GM18909 (cell line): ENCODE measurements at regions not wholly inside any gene's neighbourhood (a gene's known extent, or its start where the extent isn't known, plus 50 kb on each side); places are given as distances from the start of the nearest gene placed in this dataset.

Source experiments
- ATAC-seq: cut with Tn5 transposase; IDR thresholded peaks from one replicate; pipeline ENCODE4 v1.9.1; 2021; ENCODE audit warnings: mild to moderate bottlenecking; ENCODE audit not compliant: unreplicated experiment, poor library complexity

DNA sequence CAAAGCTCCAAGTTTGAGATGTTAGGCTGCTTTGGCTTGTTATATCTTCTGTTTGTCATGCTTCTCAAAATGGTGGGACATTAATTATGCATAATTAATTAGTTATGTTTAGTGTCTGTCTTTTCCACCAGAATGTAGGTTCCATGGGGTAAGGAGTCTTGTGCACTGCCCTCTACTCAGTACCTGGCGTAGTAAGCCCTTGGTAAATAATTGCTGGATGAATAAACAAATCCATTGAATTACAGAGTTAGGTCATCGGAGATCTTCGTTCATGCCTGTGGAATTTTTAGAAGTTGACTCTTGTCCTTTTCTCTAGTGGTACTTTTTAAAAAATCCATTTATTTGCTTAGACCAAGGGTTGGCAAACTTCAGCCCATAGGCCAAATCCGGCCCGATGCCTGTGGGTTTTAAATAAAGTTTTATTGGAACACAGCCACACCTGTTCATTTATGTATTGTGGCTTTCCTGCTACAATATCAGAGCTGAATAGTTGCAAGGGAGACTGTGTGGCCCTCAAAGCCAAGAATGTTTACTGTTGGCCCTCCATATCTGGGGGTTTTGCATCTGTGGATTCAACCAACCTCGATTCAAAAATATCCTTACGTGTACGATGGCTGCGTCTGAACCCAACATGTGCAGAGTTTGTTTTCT is 524.8 kb upstream of the EEF2KMT start:
- no peak for ATAC-seq

DNA sequence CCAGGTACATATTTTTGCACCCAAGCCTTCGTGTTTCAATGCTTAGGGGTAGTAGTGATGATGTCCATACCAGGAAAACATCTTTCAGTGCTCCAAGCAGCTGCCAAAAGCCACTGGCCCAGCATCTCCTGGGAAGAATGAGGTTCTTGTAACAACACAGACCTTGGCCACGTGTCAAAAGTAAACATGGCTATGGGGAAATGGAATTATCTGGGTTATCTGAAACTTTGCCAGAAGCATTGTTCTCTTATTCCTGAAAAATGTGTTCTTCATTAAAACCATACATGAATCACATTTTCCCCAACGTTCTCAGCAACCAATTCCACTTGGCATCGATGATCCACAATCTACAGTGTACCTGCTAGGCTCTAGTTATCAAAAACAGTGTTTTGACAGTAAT is 524.2 kb upstream of the EEF2KMT start:
- ATAC-seq = no peak

DNA sequence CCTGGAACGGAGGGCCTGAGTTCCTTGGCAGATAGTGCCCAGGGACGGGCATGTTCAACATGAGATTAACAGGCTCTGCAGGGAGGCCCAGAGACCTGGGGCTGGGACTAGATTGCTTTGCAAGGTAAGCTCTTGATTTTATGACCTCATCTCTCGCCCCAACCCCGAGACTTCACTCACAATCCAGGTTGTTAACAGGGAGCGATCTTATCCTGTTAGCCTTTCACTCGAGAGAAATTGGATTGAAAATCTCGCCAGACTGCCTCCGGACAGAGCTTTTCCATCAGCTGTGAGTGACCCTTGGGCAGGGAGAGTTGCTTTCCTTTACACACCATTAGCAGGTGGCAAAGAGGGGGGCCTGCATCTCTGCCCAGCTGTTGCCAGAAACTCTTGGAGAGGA is 521.7 kb upstream of the EEF2KMT start:
- no peak for ATAC-seq

DNA sequence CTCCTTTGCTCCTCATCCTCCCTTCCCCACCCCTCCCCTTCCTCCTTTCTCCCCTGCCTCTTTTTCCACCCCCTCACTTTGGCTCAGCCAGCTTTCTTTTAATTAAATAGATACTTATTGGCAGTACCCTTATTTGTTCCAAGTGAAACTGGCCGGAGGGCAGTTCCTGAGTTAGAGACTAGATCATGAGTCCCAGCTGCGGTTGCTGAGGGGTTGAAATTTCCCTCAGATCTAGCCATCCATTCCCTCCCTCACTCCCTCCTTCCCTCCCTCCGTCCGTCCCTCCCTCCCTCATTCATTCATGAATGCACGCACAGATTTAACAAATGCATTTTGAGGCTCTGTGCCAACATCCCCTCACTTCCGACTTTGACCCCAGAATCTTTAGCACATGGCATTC is 519.2 kb upstream of the EEF2KMT start:
- no peak for ATAC-seq

DNA sequence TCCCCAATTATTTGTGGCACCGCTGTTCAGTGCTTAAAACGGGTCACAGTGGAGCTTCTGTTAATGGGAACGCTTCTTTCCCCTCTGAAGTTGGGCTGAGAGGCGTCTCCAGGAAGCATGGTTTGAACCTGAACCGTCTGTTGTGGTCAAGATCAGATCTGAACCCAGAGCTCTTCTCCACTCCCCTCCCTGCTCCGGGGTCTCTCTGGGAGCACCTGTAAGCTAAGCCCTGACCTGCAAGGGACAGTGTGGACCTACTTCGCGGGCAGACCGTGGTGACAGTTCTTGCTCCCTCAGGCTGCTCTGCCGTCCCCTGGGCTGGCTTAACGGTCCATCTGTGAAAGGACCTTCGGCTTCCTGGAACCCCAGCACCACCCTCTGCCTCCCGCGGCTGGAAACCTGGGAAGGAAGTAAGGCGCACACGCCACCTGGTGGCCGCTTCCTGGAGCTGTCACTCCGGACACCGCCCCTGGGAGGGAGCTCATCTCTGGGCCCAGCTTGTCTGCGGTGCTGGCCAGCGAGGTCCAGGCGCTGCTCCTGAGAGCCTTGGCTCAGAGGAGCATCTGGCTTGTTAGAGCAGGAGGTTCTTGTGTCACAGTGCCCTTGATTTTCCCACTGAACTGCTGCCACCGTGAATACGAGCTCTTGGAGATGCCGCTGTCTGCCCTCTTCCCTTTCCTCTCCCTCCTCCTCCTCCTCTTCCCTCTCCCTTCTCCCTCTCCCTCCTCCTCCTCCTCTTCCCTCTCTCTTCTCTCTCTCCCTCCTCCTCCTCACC is 518.5 kb upstream of the EEF2KMT start:
- ATAC-seq = peak; percentile 65

DNA sequence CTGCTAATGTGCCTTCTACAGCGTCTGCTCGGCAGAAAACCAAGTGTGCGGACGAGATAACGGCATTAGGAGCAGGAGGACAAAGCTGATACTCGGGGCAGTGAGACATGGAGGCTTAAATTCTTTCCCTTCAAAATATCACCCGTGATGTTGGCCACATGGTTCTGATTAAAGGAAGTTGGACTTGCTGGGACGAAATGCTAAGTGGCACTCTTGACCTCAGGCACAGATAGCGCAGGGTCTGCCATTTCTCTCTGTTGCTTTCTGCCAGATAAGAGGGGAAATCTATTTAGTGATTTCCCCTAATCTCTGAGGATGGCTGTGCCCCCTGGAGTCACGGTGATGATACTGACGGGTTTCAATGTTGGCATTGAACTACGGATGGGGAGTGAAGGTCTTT is 509.6 kb upstream of the EEF2KMT start:
- ATAC-seq = no peak

DNA sequence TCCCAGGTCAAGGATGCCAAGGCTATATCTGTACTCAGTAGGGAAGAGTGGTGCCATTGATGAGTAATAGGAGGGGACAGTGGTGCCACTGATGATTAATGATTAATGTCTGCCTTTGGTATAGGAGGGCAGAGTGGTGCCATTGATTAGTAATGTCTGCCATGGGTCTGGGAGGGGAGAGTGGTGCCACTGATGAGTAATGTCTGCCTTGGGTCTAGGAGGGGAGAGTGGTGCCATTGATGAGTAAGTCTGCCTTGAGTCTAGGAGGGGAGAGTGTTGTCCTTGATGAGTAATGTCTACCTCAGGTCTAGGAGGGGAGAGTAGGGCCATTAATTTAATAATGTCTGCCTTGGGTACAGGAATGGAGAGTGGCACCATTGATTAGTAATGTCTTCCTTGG is 507.8 kb upstream of the EEF2KMT start:
- no peak for ATAC-seq

DNA sequence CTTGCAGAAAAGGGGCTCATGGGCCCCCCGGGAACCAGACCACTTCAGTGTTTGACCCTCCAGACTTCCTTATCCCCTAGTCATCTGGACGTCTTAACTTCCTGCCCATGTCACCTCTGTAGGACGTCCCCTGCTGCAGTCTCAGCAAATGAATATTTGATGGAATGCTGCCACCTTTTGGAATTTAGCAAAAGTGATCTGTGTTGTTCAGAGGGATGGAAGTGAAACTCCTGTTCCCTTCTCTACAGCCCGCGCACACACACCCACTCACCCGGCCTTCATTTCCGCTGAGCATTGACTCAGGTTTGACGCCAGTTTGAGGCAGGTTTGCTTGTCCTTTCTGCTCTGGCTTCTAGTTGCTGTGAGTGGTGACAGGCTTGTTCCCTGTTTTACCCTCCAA is 507.2 kb upstream of the EEF2KMT start:
- no peak for ATAC-seq

DNA sequence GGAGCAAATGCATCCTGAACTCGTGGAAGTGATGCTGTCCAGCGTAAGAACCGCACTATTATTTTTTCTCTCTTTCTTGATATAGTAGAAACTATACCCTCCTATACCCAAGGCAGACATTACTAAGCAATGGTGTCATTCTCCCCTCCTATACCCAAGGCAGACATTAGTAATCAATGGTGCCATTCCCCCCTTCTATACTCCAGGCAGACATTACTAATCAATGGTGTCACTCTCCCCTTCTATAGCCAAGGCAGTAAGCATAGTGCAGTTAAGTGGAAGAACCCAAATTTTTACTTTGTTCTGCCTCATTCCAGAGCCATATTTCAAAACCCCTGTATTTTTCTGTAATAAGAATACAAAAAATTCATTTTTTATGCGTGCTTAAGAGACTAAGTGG is 506.2 kb upstream of the EEF2KMT start:
- no peak for ATAC-seq

DNA sequence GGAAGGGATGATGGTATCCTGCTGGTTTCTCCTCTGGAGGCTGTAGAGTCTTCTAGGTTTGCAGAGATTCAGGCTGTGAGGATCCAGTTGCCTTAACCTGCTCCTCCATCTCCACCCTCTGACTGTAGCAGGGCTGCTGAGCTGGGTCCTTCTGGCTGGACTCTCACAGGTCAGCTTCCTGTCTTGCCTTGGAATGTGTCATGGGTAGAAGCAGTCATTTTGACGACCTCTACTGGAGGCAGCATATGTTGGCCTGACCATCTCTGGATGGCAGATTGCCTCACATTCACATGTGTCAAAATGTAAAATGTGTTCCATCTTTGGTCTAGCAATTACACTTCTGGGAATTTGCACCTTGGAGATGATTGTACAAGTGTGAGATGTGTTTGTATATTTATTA is 504.4 kb upstream of the EEF2KMT start:
- ATAC-seq = no peak

DNA sequence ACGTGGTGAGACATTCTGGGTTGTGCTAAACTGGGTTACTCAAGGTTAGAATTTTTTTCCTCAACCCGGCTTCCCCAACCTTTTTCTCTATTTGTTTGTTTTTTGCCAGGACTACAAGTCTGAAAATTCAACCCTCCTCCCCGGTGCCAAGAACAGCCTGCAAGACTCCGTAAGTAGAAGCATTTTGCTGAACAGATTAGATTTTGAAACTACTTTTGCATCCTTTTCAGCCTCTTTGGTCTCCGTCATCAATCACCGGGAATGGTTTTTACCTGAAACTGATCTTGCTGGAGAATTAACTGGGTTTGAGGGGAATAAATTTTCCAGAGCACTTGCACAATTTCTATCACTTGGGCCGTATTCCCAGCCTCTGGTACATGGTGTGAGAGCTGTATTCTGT is 501.2 kb upstream of the EEF2KMT start:
- ATAC-seq = no peak

DNA sequence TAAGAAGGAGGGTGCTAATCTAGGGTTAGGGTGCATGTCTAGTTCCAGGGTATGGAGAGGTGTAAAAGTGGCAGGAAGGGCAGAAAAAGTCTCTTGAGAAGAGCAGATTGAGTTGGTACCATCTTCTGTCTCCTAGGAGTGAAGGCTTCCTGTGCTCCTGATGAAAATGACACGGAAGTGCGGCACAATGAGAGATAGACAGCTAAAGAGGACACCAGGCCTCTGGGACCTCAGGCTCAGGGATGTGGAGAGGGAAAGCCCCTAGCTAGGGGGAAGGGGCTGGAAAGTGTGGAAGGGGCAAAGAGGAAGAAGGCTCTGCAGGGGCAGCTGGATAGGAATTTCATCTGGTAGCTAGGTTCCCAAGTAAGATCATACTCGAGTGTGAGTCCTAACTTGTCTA is 498.3 kb upstream of the EEF2KMT start:
- ATAC-seq = no peak

DNA sequence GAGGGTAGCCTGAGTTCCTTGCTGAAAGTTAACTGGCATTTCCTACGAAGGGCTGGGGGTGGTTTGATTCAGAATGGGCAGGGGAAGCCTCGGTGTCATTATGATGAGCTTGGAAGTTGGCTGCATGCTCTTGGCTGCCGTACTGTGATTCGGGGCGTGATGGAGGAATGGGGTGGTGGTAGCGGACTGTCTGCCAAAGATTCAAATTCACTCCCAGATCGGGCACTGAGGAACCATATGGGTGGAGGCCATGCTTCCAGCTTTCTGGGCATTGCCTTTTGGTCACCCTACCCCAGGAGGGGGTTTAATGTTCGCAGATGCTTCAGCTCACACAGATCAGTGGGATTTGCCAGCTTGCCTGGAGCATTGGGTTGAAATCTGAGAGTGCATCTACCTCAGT is 492.8 kb upstream of the EEF2KMT start:
- ATAC-seq = no peak

DNA sequence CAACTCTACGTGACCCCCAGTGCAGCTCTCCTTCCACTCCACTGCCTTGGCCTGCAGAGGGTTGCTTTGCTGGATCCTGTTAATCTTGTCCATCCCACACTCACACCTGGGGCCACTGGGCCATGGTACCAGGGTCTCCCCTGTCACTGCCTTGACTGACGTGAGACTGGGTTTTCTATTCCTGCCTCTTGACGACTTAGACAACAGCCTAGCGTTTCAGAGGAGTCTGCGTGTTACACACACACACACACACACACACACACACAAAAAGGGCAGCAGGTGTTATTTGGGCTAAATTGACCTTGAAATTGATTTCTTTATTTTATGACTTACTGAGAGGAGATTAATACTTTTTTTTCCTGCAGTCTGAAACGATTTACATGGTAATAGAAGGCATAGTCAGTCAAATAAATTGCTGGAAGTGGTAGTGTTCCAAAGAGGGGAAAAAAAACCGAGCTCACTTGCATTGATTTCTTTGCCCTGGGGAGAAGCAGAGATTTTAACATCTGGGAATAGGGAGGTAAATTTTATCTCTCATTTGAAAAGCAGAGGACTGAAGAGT is 492.3 kb upstream of the EEF2KMT start:
- no peak for ATAC-seq

DNA sequence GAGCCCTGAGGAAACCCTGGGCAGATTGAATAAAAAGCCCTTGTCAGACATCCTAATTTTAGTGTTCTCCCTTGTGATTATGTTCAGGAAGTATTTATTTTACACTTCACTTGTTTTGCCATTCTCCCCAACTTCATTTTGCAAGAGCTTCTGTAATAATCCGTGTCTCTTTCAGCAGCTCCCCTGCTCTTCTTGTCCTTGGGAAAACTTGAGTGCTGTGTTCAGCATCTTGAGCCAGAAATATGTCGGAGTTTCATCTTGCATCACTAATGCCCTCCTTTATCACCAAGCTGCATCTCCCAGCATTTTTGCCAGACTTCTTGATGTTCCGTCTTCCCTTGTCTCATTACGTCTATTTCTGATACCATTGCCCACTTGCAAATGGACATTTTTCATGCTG is 486.5 kb upstream of the EEF2KMT start:
- ATAC-seq = no peak

DNA sequence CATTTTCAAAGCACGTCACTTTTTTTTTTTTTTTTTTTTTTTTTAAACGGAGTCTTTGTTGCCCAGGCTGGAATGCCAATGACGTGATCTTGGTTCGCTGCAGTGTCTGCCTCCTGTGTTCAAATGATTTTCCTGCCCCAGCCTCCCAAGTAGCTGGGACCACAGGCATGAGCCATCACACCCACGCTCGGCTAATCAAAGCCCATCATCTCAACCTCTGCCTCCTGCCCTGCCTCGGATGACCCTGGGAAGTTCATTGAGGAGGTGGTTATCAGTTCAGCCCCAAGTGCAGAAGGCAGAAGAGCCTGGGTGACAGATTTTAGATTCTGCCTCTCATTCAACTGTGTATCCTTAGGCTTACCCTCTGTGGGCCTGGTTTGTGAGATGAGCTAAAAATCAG is 484.9 kb upstream of the EEF2KMT start:
- ATAC-seq = no peak

DNA sequence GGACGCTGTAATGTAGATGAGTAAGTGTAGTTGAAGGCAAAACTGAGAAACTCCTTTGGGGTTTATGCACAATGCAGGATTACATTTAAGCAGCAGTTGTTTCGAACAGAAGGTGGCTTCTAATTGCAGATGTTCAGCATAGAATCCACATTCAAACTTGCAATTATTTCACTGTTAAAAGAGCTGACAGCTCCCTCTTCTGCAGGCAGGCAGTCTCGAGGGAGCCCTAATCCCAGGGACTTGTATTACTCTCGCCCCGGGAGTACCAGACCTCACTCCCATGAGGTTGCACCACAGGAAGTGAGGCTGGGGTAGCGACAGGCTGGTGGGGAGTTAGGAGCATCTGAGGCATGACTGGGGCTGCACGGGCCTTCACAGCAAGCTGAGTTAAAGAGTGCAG is 484.3 kb upstream of the EEF2KMT start:
- no peak for ATAC-seq

DNA sequence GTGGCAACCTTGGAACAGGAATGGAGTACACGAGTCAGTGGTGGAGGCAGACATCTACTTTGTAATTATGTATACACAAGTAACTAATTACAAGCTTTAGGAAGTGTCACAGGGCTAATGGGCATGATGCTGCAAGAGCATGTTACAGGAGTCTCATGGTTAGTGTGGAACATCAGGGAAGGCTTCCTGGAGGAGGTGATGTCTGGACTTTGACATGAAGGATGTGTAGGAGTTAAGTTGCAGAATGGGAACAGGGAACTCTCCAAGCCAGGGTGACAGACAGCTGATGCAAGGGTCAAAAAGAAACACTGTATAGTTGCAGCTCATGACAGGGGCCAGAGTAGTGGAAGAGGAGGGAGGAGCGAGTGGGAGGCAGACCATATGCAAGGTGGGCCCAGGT is 483.8 kb upstream of the EEF2KMT start:
- no peak for ATAC-seq

DNA sequence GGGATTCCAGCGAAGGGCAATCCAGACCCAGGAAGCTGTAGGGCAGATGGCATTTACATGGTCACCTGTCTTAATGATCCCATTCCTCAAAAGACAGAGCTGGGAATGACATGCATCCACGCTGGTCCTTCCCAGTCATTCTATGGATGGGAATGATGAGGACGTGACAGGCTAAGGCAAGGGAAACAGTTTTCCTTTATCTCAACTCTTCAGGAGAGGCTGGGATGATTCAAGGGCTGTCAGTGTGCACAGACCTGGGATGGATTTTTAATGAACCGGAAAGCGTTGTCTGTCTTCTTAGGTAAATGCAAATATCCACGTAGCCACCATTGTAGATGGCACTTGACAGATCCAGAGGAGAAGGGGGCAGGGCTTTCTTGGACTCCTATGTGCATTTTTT is 483.2 kb upstream of the EEF2KMT start:
- ATAC-seq = no peak

DNA sequence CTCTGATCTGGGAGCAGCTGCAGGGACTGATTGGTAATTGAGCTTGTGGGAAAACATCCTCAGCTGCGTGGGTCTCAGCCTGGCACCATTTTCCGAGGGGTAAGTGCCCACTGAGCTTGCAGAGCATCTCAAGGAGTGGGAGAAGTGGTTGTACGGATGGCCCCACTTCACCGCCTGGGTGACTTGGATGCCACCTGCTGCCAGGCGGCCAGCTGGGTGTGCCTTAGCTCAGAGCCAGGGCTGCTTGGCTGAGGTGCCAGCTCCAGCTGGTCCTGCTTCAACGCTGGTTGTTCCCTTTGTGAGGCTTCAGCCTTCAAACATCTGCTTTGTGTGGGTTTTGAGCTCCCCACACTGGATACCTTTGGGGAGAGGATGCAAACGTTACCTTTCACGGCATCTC is 482.7 kb upstream of the EEF2KMT start:
- no peak for ATAC-seq

DNA sequence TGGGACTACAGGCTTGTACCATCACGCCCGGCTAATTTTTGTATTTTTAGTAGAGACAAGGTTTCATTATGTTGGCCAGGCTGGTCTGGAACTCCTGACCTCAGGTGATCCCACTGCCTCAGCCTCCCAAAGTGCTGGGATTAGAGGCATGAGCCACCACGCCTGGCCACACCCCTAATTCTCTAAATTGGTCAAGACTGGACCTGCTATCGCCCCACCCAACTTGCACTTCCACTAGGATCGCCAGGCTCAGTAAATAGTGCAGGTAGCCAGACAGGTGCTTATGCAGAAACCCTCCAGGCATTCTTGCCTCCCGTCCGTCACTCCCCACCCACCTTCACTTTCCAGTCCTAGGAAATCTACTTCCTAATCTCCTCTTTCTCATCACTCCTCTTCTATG is 481.4 kb upstream of the EEF2KMT start:
- ATAC-seq = no peak

DNA sequence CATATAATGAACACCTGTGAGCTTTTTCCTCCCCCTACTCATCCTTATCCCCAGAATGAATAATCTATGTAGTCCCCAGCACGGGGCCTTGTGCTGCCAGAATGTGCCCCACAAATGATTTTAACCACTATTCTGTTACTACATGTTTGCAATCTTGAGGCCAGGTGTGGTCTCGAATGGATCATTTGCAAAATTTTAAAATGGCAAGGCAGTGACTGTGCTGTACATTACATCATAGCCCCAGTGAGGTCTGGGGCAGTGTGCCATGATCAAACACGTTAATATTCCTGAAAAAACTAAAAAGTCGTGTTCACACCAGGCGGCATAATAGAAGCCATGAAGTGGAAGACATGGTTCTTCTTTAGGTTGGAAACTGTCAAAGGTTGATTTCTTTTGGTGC is 479.9 kb upstream of the EEF2KMT start:
- no peak for ATAC-seq
